Activated CD4-positive, alpha-beta T cell treated with anti-CD3 and anti-CD28 coated beads, Interleukin-2, amount 10 ng/mL, durations not matched to agents 7 days and 5 days (primary cell): ENCODE measurements at regions not wholly inside any gene's neighbourhood (a gene's known extent, or its start where the extent isn't known, plus 50 kb on each side); places are given as distances from the start of the nearest gene placed in this dataset.

ENCODE experiments used
- CTCF ChIA-PET: fragments of 350-600 bp; sonication (Branson Sonifier 250); formaldehyde crosslinking; loops from one replicate; lab custom pipeline; 2021; ENCODE audit warnings: antibody characterized with exemption; lab: Charles Lee
- POLR2A ChIA-PET: fragments of 350-600 bp; sonication (Branson Sonifier 250); formaldehyde crosslinking; loops from one replicate; lab custom pipeline; 2021; ENCODE audit warnings: antibody characterized with exemption; lab: Charles Lee
- DNase-seq: peaks from one replicate; pipeline ENCODE4 v3.0.0-alpha.2; 2020
- H3K27ac Mint-ChIP-seq: one replicate; pipeline ENCODE4 v1.8.0; 2021; ENCODE audit warnings: mild to moderate bottlenecking, moderate library complexity, mixed read lengths
- H3K27me3 Mint-ChIP-seq: one replicate; pipeline ENCODE4 v1.8.0; 2021; ENCODE audit warnings: mixed read lengths
- H3K36me3 Mint-ChIP-seq: one replicate; pipeline ENCODE4 v1.8.0; 2021; ENCODE audit warnings: low read depth, mixed read lengths
- H3K4me1 Mint-ChIP-seq: one replicate; pipeline ENCODE4 v1.8.0; 2021; ENCODE audit warnings: mixed read lengths
- H3K4me3 Mint-ChIP-seq: one replicate; pipeline ENCODE4 v1.8.0; 2021; ENCODE audit warnings: mild to moderate bottlenecking, moderate library complexity, mixed read lengths
- H3K9me3 Mint-ChIP-seq: one replicate; pipeline ENCODE4 v1.8.0; 2021; ENCODE audit warnings: mixed read lengths

- Mint-ChIP-seq H3K27me3 (peaks cover 36% of the 10 kb centered on the region), H3K9me3 (no peaks in the 10 kb centered on the region), H3K4me1 (no peaks in the 10 kb centered on the region), H3K36me3 (no peaks in the 10 kb centered on the region), H3K4me3 (no peak overlapping the region), H3K27ac (no peak overlapping the region)
- POLR2A ChIA-PET: no interaction called here
- CTCF ChIA-PET: no interaction called here
- no peak for DNase-seq
Measured at GRCh38 chr4:164383358-164384220, 370.3 kb upstream of the SMIM31 start.

DNA sequence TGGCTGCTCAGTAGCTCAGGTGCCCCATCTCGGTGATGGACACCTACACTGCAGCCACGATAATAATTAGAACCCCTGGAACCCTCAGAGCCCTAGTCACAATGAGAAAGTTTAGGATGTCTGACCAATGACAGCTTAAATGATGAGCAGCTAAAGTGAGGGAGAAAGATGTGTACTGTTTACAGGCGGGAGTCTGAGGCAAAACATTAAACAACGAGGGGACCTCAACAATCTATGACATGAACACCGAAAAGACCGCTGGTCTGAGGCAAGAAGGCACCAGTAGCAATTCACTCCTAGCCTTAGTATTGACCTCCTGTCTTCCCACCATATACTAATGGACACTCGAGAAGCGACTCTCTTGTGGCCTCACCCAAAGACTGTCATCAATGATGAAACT, 369.5 kb upstream of the SMIM31 start:
- POLR2A ChIA-PET: no interaction called here
- H3K4me1 Mint-ChIP-seq: no peaks in the 10 kb centered on the region
- CTCF ChIA-PET: no interaction called here
- H3K27me3 Mint-ChIP-seq: peaks cover 36% of the 10 kb centered on the region
- H3K9me3 Mint-ChIP-seq: no peaks in the 10 kb centered on the region
- no peaks in the 10 kb centered on the region for H3K36me3 Mint-ChIP-seq
- H3K4me3 Mint-ChIP-seq: no peak overlapping the region
- no peak overlapping the region for H3K27ac Mint-ChIP-seq
- DNase-seq: no peak

DNA sequence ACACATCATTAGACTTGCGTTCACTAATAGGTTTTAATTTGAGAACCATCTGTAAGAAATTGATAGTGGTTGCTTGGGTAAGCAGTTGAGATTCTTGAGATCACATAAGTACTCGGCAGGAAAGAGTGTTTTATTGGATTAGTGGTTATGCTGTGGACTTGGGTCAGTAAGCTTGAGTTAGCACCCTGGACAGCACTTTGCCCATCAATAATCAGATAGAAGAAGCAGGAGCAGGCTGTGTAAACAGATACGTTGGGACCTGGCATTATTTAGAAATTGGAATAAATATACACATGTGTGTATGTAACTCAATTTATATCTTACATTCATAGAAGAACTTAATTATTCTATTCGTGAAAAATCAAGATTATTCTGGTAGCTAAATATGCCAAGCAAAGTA, 357.5 kb upstream of the SMIM31 start:
- Mint-ChIP-seq H3K27me3 (no peaks in the 10 kb centered on the region), H3K27ac (no peak overlapping the region), H3K36me3 (no peaks in the 10 kb centered on the region), H3K4me3 (no peak overlapping the region), H3K9me3 (no peaks in the 10 kb centered on the region), H3K4me1 (no peaks in the 10 kb centered on the region)
- CTCF ChIA-PET: no interaction called here
- POLR2A ChIA-PET: no interaction called here
- no peak for DNase-seq

GRCh38 chr4:164402554-164402953, 351.4 kb upstream of the SMIM31 start:
- H3K4me3 Mint-ChIP-seq: no peak overlapping the region
- H3K27me3 Mint-ChIP-seq: no peaks in the 10 kb centered on the region
- no peaks in the 10 kb centered on the region for H3K4me1 Mint-ChIP-seq
- H3K27ac Mint-ChIP-seq: no peak overlapping the region
- H3K36me3 Mint-ChIP-seq: no peaks in the 10 kb centered on the region
- DNase-seq: no peak
- ChIA-PET CTCF (no interaction called here), POLR2A (no interaction called here)
- no peaks in the 10 kb centered on the region for H3K9me3 Mint-ChIP-seq

- POLR2A ChIA-PET: no interaction called here
- no peaks in the 10 kb centered on the region for H3K36me3 Mint-ChIP-seq
- H3K27ac Mint-ChIP-seq: no peak overlapping the region
- no peak overlapping the region for H3K4me3 Mint-ChIP-seq
- no peak for DNase-seq
- no peaks in the 10 kb centered on the region for H3K4me1 Mint-ChIP-seq
- no peaks in the 10 kb centered on the region for H3K9me3 Mint-ChIP-seq
- H3K27me3 Mint-ChIP-seq: no peaks in the 10 kb centered on the region
- CTCF ChIA-PET: no interaction called here
Measured at GRCh38 chr4:164405774-164406173, 348.2 kb upstream of the SMIM31 start.

DNA sequence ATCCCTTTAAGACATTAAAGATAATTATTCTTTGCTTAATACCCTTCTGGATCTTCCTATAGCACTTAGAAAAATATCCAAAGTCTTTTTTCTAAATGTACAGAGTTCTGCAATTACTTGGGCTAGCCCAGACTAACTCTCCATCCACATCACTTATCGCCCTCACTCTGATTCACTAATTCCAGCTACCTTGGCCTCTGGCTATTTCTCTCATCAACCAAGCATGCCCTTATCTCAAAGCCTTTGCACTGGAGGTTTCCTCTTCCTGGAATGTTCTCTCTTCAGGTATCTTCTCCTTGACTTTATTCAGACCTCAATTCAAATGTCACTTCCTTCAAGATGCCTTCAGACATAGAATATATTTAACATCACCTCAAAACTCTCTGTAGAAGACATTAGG, 345.1 kb upstream of the SMIM31 start:
- DNase-seq: no peak
- ChIA-PET CTCF (no interaction called here), POLR2A (no interaction called here)
- no peaks in the 10 kb centered on the region for H3K27me3 Mint-ChIP-seq
- H3K9me3 Mint-ChIP-seq: no peaks in the 10 kb centered on the region
- H3K27ac Mint-ChIP-seq: no peak overlapping the region
- no peaks in the 10 kb centered on the region for H3K36me3 Mint-ChIP-seq
- no peak overlapping the region for H3K4me3 Mint-ChIP-seq
- no peaks in the 10 kb centered on the region for H3K4me1 Mint-ChIP-seq

DNA sequence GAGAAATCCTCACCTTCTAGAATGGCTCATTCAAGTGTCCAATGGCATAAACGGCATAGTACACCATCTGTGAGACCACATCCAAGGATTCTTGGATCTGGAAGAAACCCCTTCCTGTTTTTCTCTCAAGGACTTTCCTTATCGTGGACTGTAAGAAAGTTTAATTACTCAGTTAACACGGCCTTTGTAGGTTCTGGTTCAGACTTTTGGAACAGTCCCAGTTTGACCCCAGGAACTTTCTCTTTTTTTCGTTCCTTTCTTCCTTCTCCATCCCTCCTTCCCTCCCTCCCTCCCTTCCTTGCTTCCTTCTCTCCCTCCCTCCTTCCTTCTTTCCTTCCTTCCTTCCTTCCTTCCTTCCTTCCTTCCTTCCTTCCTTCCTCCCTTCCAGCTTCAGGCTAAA, 343.5 kb upstream of the SMIM31 start:
- DNase-seq: no peak
- ChIA-PET POLR2A (no interaction called here), CTCF (no interaction called here)
- Mint-ChIP-seq H3K27ac (no peak overlapping the region), H3K9me3 (no peaks in the 10 kb centered on the region), H3K36me3 (no peaks in the 10 kb centered on the region), H3K4me1 (no peaks in the 10 kb centered on the region), H3K27me3 (no peaks in the 10 kb centered on the region), H3K4me3 (no peak overlapping the region)

GRCh38 chr4:164412246-164412645, 341.7 kb upstream of the SMIM31 start:
- Mint-ChIP-seq H3K27me3 (no peaks in the 10 kb centered on the region), H3K4me1 (no peaks in the 10 kb centered on the region), H3K36me3 (no peaks in the 10 kb centered on the region), H3K4me3 (no peak overlapping the region), H3K9me3 (no peaks in the 10 kb centered on the region), H3K27ac (no peak overlapping the region)
- no peak for DNase-seq
- CTCF ChIA-PET: no interaction called here
- POLR2A ChIA-PET: no interaction called here

DNA sequence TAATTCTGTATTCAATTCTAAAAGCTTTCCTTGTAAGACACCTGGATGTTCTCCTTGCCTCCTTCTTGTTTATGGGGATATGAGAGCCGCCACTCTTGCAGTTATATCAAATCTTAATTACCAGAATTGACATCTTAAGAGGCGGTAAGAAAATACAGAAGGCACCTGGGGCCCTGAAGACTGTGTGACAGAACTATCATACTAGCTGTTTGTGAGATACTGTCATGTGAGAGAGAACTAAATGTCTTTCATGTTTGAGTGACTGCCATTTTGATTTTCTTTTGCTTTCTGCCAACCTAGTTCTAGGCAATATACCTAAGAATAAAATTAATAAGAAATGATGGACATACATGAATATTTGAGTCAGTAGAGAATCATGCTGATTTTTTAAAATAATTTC, 340.2 kb upstream of the SMIM31 start:
- ChIA-PET POLR2A (no interaction called here), CTCF (no interaction called here)
- H3K27ac Mint-ChIP-seq: no peak overlapping the region
- H3K9me3 Mint-ChIP-seq: no peaks in the 10 kb centered on the region
- no peak overlapping the region for H3K4me3 Mint-ChIP-seq
- no peaks in the 10 kb centered on the region for H3K4me1 Mint-ChIP-seq
- DNase-seq: no peak
- H3K27me3 Mint-ChIP-seq: no peaks in the 10 kb centered on the region
- H3K36me3 Mint-ChIP-seq: no peaks in the 10 kb centered on the region

- H3K9me3 Mint-ChIP-seq: no peaks in the 10 kb centered on the region
- no peaks in the 10 kb centered on the region for H3K27me3 Mint-ChIP-seq
- ChIA-PET POLR2A (no interaction called here), CTCF (no interaction called here)
- no peaks in the 10 kb centered on the region for H3K4me1 Mint-ChIP-seq
- no peak overlapping the region for H3K27ac Mint-ChIP-seq
- H3K36me3 Mint-ChIP-seq: no peaks in the 10 kb centered on the region
- no peak for DNase-seq
- H3K4me3 Mint-ChIP-seq: no peak overlapping the region
Measured at GRCh38 chr4:164423819-164424218, 330.1 kb upstream of the SMIM31 start.

DNA sequence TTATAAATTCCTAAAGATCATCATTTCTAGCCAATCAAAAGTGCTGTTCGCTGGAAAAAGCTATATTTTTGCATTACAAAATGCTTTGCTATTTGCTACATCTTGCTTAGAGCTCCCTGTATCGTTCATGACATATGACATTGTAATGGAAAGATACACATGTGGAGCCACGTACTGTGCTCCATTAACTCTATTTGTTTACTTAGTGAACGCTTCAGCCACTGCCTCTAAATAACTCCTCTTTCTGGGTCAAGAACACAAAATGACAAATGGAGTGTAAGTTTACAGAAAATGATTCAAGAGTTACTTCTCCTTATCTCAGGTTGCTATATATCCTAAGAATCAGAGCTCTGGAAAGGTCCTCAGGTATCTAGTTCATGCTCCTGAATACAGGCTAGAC, 329.1 kb upstream of the SMIM31 start:
- CTCF ChIA-PET: no interaction called here
- H3K4me1 Mint-ChIP-seq: no peaks in the 10 kb centered on the region
- H3K36me3 Mint-ChIP-seq: no peaks in the 10 kb centered on the region
- no peak overlapping the region for H3K4me3 Mint-ChIP-seq
- POLR2A ChIA-PET: no interaction called here
- no peak for DNase-seq
- no peaks in the 10 kb centered on the region for H3K9me3 Mint-ChIP-seq
- H3K27ac Mint-ChIP-seq: no peak overlapping the region
- no peaks in the 10 kb centered on the region for H3K27me3 Mint-ChIP-seq

- H3K9me3 Mint-ChIP-seq: no peaks in the 10 kb centered on the region
- DNase-seq: no peak
- H3K27ac Mint-ChIP-seq: no peak overlapping the region
- H3K36me3 Mint-ChIP-seq: no peaks in the 10 kb centered on the region
- no peaks in the 10 kb centered on the region for H3K27me3 Mint-ChIP-seq
- ChIA-PET POLR2A (no interaction called here), CTCF (no interaction called here)
- H3K4me3 Mint-ChIP-seq: no peak overlapping the region
- no peaks in the 10 kb centered on the region for H3K4me1 Mint-ChIP-seq
Measured at GRCh38 chr4:164428561-164428960, 325.4 kb upstream of the SMIM31 start.

- Mint-ChIP-seq H3K27ac (no peak overlapping the region), H3K36me3 (no peaks in the 10 kb centered on the region), H3K4me1 (no peaks in the 10 kb centered on the region), H3K27me3 (no peaks in the 10 kb centered on the region), H3K9me3 (no peaks in the 10 kb centered on the region), H3K4me3 (no peak overlapping the region)
- POLR2A ChIA-PET: interaction anchor here (0.7 kb wide), 1 partner anchor 1244 kb away, joined by 3 read pairs; no protein-coding TSS in a partner anchor
- CTCF ChIA-PET: no interaction called here
- DNase-seq: no peak
Measured at GRCh38 chr4:164438321-164438720, 315.6 kb upstream of the SMIM31 start.

GRCh38 chr4:164439037-164439436, 314.9 kb upstream of the SMIM31 start:
- H3K27ac Mint-ChIP-seq: no peak overlapping the region
- no peaks in the 10 kb centered on the region for H3K9me3 Mint-ChIP-seq
- H3K4me1 Mint-ChIP-seq: no peaks in the 10 kb centered on the region
- POLR2A ChIA-PET: no interaction called here
- CTCF ChIA-PET: no interaction called here
- DNase-seq: no peak
- H3K27me3 Mint-ChIP-seq: no peaks in the 10 kb centered on the region
- H3K36me3 Mint-ChIP-seq: no peaks in the 10 kb centered on the region
- no peak overlapping the region for H3K4me3 Mint-ChIP-seq
